Kidney (tissue), 13 donors: ENCODE measurements at regions not wholly inside any gene's neighbourhood (a gene's known extent, or its start where the extent isn't known, plus 50 kb on each side); places are given as distances from the start of the nearest gene placed in this dataset.

Experiments
- DNase-seq, 5 donors: peaks; one replicate each; pipeline ENCODE4 v3.0.0-alpha.2; 2013 to 2020
- FAIRE-seq: peaks from 2 replicates; lab custom pipeline; 2012; peaks lifted over from hg19 to GRCh38; lab: Jason Lieb, UNC
- H3K27ac ChIP-seq, 2 donors: one replicate each; pipeline ENCODE4 v1.7.0; 2013; ENCODE audit warnings: low read depth in 2 of 2, low read length in 2 of 2, inconsistent platforms in 1 of 2
- H3K27me3 ChIP-seq: one replicate; pipeline ENCODE4 v1.7.1; 2013; ENCODE audit warnings: low read length, inconsistent platforms; ENCODE audit not compliant: control insufficient read depth, insufficient read depth
- H3K36me3 ChIP-seq, 3 donors: one replicate each; pipeline versions ENCODE4 v1.7.0 to v1.7.1; 2013; ENCODE audit warnings: low read length in 3 of 3, control low read depth in 1 of 3, inconsistent platforms in 1 of 3; ENCODE audit not compliant: insufficient read depth in 3 of 3, control insufficient read depth in 2 of 3
- H3K4me1 ChIP-seq, 3 donors: one replicate each; pipeline versions ENCODE4 v1.7.0 to v1.7.1; 2013; ENCODE audit warnings: low read length in 3 of 3, inconsistent platforms in 1 of 3, low read depth in 1 of 3; ENCODE audit not compliant: control insufficient read depth in 2 of 3, insufficient read depth in 2 of 3
- H3K4me3 ChIP-seq, 3 donors: one replicate each; pipeline versions ENCODE4 v1.7.0 to v1.8.1; 2013; ENCODE audit warnings: low read length in 3 of 3, control low read depth in 1 of 3, inconsistent platforms in 1 of 3
- H3K9ac ChIP-seq, 3 donors: one replicate each; pipeline versions ENCODE4 v1.7.0 to v1.7.1; 2013; ENCODE audit warnings: low read length in 3 of 3, control low read depth in 1 of 3, inconsistent platforms in 1 of 3
- H3K9me3 ChIP-seq, 3 donors: one replicate each; pipeline versions ENCODE4 v1.7.0 to v1.7.1; 2013; ENCODE audit warnings: low read length in 3 of 3, control low read depth in 1 of 3, inconsistent platforms in 1 of 3; ENCODE audit not compliant: control insufficient read depth in 2 of 3, insufficient read depth in 1 of 3
- intact Hi-C: fragments of 100-400 bp; cut with DNase I; formaldehyde crosslinking; loops from one replicate; pipeline ENCODE4 v1.11.1; 2022
- TF ChIP-seq, protein P1 (sequence below): IDR thresholded peaks from 3 replicates; pipeline ENCODE4 v1.5.1; 2012; ENCODE audit warnings: mild to moderate bottlenecking, moderate library complexity, borderline replicate concordance; ENCODE audit not compliant: insufficient read depth; ENCODE audit errors: extremely low read depth
- donor health status: control.
- donor health status: control.
- donor health status: control.
- donor health status: control.
- donor health status: control.
- donor health status: DM: yes; HTN: yes; CAD: no.
- donor health status: Normal renal cell carcinoma (clear cell type).

DNA sequence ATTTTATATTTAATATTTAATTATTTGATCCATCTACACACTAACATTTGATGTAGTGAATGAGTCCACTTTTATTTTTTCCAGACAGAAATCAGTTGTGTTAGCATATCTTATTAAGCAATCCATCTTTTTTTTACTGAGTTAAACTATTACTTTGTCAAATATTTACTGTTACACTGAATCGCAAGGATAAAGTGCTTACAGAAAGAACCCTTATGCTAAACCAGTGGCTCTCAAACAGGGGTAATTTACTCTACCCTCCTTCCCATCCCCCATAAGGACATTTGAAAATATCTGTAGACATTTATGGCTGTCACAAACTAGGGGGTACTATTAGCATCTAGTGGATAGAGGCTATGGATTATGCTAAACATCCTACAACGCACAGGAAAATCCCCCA, 508.2 kb downstream of the C12orf50 start:
- intact Hi-C loops: no loop called here
- no peak for FAIRE-seq
- TF ChIP-seq, protein P1, sequence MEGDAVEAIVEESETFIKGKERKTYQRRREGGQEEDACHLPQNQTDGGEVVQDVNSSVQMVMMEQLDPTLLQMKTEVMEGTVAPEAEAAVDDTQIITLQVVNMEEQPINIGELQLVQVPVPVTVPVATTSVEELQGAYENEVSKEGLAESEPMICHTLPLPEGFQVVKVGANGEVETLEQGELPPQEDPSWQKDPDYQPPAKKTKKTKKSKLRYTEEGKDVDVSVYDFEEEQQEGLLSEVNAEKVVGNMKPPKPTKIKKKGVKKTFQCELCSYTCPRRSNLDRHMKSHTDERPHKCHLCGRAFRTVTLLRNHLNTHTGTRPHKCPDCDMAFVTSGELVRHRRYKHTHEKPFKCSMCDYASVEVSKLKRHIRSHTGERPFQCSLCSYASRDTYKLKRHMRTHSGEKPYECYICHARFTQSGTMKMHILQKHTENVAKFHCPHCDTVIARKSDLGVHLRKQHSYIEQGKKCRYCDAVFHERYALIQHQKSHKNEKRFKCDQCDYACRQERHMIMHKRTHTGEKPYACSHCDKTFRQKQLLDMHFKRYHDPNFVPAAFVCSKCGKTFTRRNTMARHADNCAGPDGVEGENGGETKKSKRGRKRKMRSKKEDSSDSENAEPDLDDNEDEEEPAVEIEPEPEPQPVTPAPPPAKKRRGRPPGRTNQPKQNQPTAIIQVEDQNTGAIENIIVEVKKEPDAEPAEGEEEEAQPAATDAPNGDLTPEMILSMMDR: no peak
- H3K4me1 ChIP-seq: no peaks in the 10 kb centered on the region
- no peak overlapping the region for H3K9ac ChIP-seq
- no peak overlapping the region for H3K27ac ChIP-seq
- no peak overlapping the region for H3K4me3 ChIP-seq
- H3K27me3 ChIP-seq: no peaks in the 10 kb centered on the region
- H3K9me3 ChIP-seq: no peaks in the 10 kb centered on the region
- DNase-seq: no peak
- H3K36me3 ChIP-seq: no peaks in the 10 kb centered on the region

GRCh38 chr12:87518481-87518880, 510.7 kb downstream of the C12orf50 start:
- no peak for DNase-seq
- Histone ChIP-seq H3K27me3 (no peaks in the 10 kb centered on the region), H3K9me3 (no peaks in the 10 kb centered on the region), H3K4me1 (no peaks in the 10 kb centered on the region), H3K4me3 (no peak overlapping the region), H3K36me3 (no peaks in the 10 kb centered on the region), H3K27ac (no peak overlapping the region), H3K9ac (no peak overlapping the region)
- TF ChIP-seq, protein P1: no peak
- intact Hi-C loops: no loop called here
- FAIRE-seq: no peak

- intact Hi-C loops: no loop called here
- no peak for DNase-seq
Observed at GRCh38 chr12:87518036-87518435, 511.2 kb downstream of the C12orf50 start.

More at GRCh38 chr12:87518036-87518435, 511.2 kb downstream of the C12orf50 start:
- Histone ChIP-seq H3K9me3 (no peaks in the 10 kb centered on the region), H3K27ac (no peak overlapping the region), H3K36me3 (no peaks in the 10 kb centered on the region), H3K4me1 (no peaks in the 10 kb centered on the region), H3K9ac (no peak overlapping the region), H3K27me3 (no peaks in the 10 kb centered on the region), H3K4me3 (no peak overlapping the region)
- FAIRE-seq: no peak
- TF ChIP-seq, protein P1: no peak
